A172 (cell line): ENCODE measurements at regions not wholly inside any gene's neighbourhood (a gene's known extent, or its start where the extent isn't known, plus 50 kb on each side); places are given as distances from the start of the nearest gene placed in this dataset.
"Not testable (repeated sequence)": the region's sequence is repeated elsewhere in the genome, so short reads cannot be mapped to it uniquely, and the experiment has no call there.

Experiments
- DNase-seq: peaks from one replicate; pipeline ENCODE4 v3.0.0-alpha.2; 2015; ENCODE audit warnings: low spot score

GRCh38 chr17:20733923-20734322 is 154.4 kb downstream of the CDRT15L2 start:
- no peak for DNase-seq

- no peak for DNase-seq
These were observed 156.3 kb downstream of the CDRT15L2 start for GRCh38 chr17:20735796-20736195.

GRCh38 chr17:20737636-20738035 is 158.1 kb downstream of the CDRT15L2 start:
- DNase-seq: not testable (repeated sequence)

- DNase-seq: no peak
These were observed 191.6 kb downstream of the CDRT15L2 start for GRCh38 chr17:20771104-20771503.

- DNase-seq: no peak
These were observed 195.1 kb downstream of the CDRT15L2 start for GRCh38 chr17:20774472-20775135.

GRCh38 chr17:20775331-20775730 is 195.8 kb downstream of the CDRT15L2 start:
- DNase-seq: no peak

- no peak for DNase-seq
These were observed 200.0 kb downstream of the CDRT15L2 start for GRCh38 chr17:20779521-20779920.

GRCh38 chr17:20781260-20781659 is 201.7 kb downstream of the CDRT15L2 start:
- DNase-seq: no peak

- not testable (repeated sequence) for DNase-seq
These were observed 202.3 kb downstream of the CDRT15L2 start for GRCh38 chr17:20781869-20782268.

- DNase-seq: no peak
These were observed 203.6 kb downstream of the CDRT15L2 start for GRCh38 chr17:20783091-20783490.

GRCh38 chr17:20784100-20784665 is 204.7 kb downstream of the CDRT15L2 start:
- no peak for DNase-seq

- no peak for DNase-seq
These were observed 207.8 kb downstream of the CDRT15L2 start for GRCh38 chr17:20787281-20787680.

- no peak for DNase-seq
These were observed 212.1 kb downstream of the CDRT15L2 start for GRCh38 chr17:20791626-20792025.

- not testable (repeated sequence) for DNase-seq
These were observed 215.0 kb downstream of the CDRT15L2 start for GRCh38 chr17:20794532-20794931.

- no peak for DNase-seq
These were observed 217.8 kb downstream of the CDRT15L2 start for GRCh38 chr17:20797292-20797691.

- DNase-seq: no peak
These were observed 220.6 kb downstream of the CDRT15L2 start for GRCh38 chr17:20800146-20800545.

- no peak for DNase-seq
These were observed 226.2 kb downstream of the CDRT15L2 start for GRCh38 chr17:20805751-20806150.

- DNase-seq: not testable (repeated sequence)
These were observed 228.0 kb downstream of the CDRT15L2 start for GRCh38 chr17:20807566-20807965.

GRCh38 chr17:20815410-20815809 is 227.4 kb downstream of the USP22 start:
- not testable (repeated sequence) for DNase-seq

- no peak for DNase-seq
These were observed 218.9 kb downstream of the USP22 start for GRCh38 chr17:20823905-20824304.

- no peak for DNase-seq
These were observed 217.3 kb downstream of the USP22 start for GRCh38 chr17:20825539-20825938.

- DNase-seq: not testable (repeated sequence)
These were observed 202.4 kb downstream of the USP22 start for GRCh38 chr17:20840453-20840852.

GRCh38 chr17:20840987-20841865 is 201.6 kb downstream of the USP22 start:
- not testable (repeated sequence) for DNase-seq
